Type B pancreatic cell (in vitro differentiated cells): ENCODE measurements at regions not wholly inside any gene's neighbourhood (a gene's known extent, or its start where the extent isn't known, plus 50 kb on each side); places are given as distances from the start of the nearest gene placed in this dataset.

Experiments used
- DNase-seq: peaks from one replicate; pipeline ENCODE4 v3.0.0; 2021; ENCODE audit warnings: mixed read lengths; ENCODE audit not compliant: unreplicated experiment; ENCODE audit errors: extremely low spot score
- H3K27ac Mint-ChIP-seq: 2 replicates; pipeline ENCODE4 v1.8.0; 2021; ENCODE audit warnings: mild to moderate bottlenecking, mixed read lengths
- H3K27me3 Mint-ChIP-seq: 2 replicates; pipeline ENCODE4 v1.8.0; 2021; ENCODE audit warnings: mixed read lengths
- H3K36me3 Mint-ChIP-seq: 2 replicates; pipeline ENCODE4 v1.8.0; 2021; ENCODE audit warnings: mixed read lengths
- H3K4me1 Mint-ChIP-seq: one replicate; pipeline ENCODE4 v1.8.0; 2021; ENCODE audit warnings: mixed read lengths; ENCODE audit not compliant: unreplicated experiment
- H3K4me3 Mint-ChIP-seq: 2 replicates; pipeline ENCODE4 v1.8.0; 2021; ENCODE audit warnings: mild to moderate bottlenecking, mixed read lengths
- H3K9me3 Mint-ChIP-seq: 2 replicates; pipeline ENCODE4 v1.8.0; 2021; ENCODE audit warnings: mixed read lengths
- TF ChIP-seq, protein P1 (sequence below): fragments of 200-600 bp; sonication (generic); conservative IDR thresholded peaks from 2 replicates; pipeline ENCODE4 v1.5.0; 2021; ENCODE audit warnings: antibody characterized with exemption, mild to moderate bottlenecking

DNA sequence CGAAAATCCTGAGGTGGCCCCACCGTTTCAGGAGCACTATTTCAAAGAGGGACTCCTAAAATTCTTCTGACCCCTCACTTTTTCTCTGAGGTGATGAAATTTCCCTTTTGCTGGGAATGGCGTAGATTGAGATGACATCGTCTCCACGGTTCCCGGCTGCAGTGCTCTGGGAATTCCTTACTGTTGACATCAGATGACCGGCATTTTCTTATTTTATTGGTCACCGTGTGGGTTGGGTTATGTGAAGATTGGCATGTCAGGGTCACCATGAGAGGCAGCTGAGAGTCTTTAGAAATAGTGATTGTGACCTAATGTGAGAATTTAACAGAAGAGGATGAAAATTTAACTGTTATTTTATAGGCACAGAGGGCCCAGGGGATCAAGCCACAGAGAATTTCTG lies 356.7 kb downstream of the FGF9 start:
- Mint-ChIP-seq H3K36me3 (no peaks in the 10 kb centered on the region), H3K4me3 (no peak overlapping the region), H3K4me1 (no peaks in the 10 kb centered on the region), H3K27me3 (no peaks in the 10 kb centered on the region), H3K27ac (no peak overlapping the region), H3K9me3 (no peaks in the 10 kb centered on the region)
- DNase-seq, result no peak
- TF ChIP-seq, protein P1, sequence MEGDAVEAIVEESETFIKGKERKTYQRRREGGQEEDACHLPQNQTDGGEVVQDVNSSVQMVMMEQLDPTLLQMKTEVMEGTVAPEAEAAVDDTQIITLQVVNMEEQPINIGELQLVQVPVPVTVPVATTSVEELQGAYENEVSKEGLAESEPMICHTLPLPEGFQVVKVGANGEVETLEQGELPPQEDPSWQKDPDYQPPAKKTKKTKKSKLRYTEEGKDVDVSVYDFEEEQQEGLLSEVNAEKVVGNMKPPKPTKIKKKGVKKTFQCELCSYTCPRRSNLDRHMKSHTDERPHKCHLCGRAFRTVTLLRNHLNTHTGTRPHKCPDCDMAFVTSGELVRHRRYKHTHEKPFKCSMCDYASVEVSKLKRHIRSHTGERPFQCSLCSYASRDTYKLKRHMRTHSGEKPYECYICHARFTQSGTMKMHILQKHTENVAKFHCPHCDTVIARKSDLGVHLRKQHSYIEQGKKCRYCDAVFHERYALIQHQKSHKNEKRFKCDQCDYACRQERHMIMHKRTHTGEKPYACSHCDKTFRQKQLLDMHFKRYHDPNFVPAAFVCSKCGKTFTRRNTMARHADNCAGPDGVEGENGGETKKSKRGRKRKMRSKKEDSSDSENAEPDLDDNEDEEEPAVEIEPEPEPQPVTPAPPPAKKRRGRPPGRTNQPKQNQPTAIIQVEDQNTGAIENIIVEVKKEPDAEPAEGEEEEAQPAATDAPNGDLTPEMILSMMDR, result no peak

GRCh38 chr13:22028831-22029230 lies 358.0 kb downstream of the FGF9 start:
- no peaks in the 10 kb centered on the region for H3K27me3 Mint-ChIP-seq
- DNase-seq, result no peak
- no peak overlapping the region for H3K4me3 Mint-ChIP-seq
- no peaks in the 10 kb centered on the region for H3K36me3 Mint-ChIP-seq
- no peaks in the 10 kb centered on the region for H3K4me1 Mint-ChIP-seq
- TF ChIP-seq, protein P1, result no peak
- H3K27ac Mint-ChIP-seq, result no peak overlapping the region
- no peaks in the 10 kb centered on the region for H3K9me3 Mint-ChIP-seq

DNA sequence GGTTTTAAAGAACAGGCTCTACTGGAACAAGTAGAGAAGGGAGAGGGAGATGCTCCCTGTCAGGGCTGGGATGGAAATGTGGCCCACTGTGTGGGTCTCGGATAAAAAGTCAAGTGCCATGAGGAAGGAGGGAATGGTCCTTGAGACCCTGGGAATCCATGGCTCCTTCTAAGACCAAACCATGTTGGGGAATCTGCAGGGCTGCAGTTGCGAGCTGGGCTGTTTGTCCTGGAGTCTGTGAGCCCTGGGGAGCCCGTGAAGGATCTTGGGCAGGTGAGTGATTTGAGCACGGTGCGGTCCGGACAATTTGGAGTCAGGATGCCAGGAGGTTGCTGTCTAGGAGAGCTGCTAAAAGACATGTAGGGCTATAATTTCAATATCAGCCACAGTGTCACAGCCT lies 359.4 kb downstream of the FGF9 start:
- no peak overlapping the region for H3K4me3 Mint-ChIP-seq
- H3K9me3 Mint-ChIP-seq, result no peaks in the 10 kb centered on the region
- no peak for DNase-seq
- no peaks in the 10 kb centered on the region for H3K4me1 Mint-ChIP-seq
- no peaks in the 10 kb centered on the region for H3K27me3 Mint-ChIP-seq
- TF ChIP-seq, protein P1, result no peak
- H3K27ac Mint-ChIP-seq, result no peak overlapping the region
- no peaks in the 10 kb centered on the region for H3K36me3 Mint-ChIP-seq

- no peaks in the 10 kb centered on the region for H3K9me3 Mint-ChIP-seq
- no peak overlapping the region for H3K4me3 Mint-ChIP-seq
- no peaks in the 10 kb centered on the region for H3K4me1 Mint-ChIP-seq
- no peaks in the 10 kb centered on the region for H3K27me3 Mint-ChIP-seq
- H3K27ac Mint-ChIP-seq, result no peak overlapping the region
- H3K36me3 Mint-ChIP-seq, result no peaks in the 10 kb centered on the region
- no peak for DNase-seq
- TF ChIP-seq, protein P1, result no peak
Observed at GRCh38 chr13:22031702-22032286, 360.9 kb downstream of the FGF9 start.

DNA sequence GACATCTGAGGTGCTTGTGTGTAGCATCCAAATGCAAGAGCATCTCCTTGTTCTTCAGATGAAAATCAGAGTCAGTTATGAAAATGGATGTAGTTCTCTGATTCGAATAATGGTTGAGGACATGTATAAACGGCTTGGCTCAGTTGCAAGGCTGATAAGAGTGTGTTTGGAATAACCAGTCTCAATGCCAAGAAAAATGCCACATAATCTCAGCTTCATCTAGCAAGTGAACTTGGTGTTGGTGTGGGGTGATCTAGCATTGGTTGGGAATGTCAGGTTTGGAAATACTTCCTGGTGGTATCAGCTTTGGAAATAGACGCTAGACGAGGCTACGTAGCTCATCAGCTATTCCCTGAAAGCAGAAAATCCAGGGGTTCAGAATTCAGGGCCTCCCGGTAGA lies 362.0 kb downstream of the FGF9 start:
- Mint-ChIP-seq H3K4me1 (no peaks in the 10 kb centered on the region), H3K27ac (no peak overlapping the region), H3K9me3 (no peaks in the 10 kb centered on the region), H3K36me3 (no peaks in the 10 kb centered on the region), H3K4me3 (no peak overlapping the region), H3K27me3 (no peaks in the 10 kb centered on the region)
- TF ChIP-seq, protein P1, result no peak
- DNase-seq, result no peak

- Mint-ChIP-seq H3K4me3 (no peak overlapping the region), H3K9me3 (no peaks in the 10 kb centered on the region), H3K27me3 (no peaks in the 10 kb centered on the region), H3K4me1 (no peaks in the 10 kb centered on the region), H3K36me3 (no peaks in the 10 kb centered on the region), H3K27ac (no peak overlapping the region)
- DNase-seq, result no peak
- TF ChIP-seq, protein P1, result no peak
Observed at GRCh38 chr13:22039961-22040360, 369.1 kb downstream of the FGF9 start.
